ENCODE measurements at regions not wholly inside any gene's neighbourhood (a gene's known extent, or its start where the extent isn't known, plus 50 kb on each side); places are given as distances from the start of the nearest gene placed in this dataset.

DNA sequence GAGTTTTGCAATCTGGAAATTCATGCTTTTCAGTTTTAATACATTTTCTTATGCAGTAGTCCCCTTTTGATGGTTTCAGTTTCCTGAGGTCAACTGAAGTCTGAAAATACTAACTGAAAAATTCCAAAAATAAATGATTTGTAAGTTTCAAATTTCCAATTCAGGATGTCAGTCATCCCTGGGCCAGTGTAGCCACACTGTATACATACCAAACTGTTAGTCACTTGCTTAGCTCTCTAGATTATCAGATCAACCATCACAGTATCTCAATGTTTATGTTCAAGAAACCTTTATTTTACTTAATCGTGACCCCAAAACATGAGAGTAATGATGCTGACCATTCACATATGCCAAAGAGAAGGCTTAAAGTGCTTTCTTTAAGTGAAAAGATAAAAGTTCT is 715.5 kb downstream of the GBE1 start:
- no peak for DNase-seq
- no peak for ATAC-seq

DNA sequence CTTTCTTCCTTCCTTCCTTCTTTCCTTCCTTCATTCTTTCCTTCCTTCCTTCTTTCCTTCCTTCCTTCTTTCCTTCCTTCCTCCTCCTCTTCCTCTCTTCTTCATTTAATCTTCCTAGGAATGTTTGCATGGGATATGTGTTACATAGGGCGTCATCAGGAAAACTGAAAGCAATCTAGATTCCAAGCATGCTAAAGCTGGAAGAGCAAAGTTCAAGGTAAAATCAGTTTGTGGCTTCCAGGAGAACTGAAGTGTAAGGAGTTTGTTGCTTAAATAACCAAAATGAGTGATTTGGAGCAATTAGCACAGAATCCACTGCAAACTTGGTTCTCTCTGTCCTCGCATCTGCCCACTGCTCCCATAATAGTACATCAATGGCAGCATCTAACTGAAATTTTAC is 716.2 kb downstream of the GBE1 start:
- DNase-seq (no peak), ATAC-seq (no peak)

DNA sequence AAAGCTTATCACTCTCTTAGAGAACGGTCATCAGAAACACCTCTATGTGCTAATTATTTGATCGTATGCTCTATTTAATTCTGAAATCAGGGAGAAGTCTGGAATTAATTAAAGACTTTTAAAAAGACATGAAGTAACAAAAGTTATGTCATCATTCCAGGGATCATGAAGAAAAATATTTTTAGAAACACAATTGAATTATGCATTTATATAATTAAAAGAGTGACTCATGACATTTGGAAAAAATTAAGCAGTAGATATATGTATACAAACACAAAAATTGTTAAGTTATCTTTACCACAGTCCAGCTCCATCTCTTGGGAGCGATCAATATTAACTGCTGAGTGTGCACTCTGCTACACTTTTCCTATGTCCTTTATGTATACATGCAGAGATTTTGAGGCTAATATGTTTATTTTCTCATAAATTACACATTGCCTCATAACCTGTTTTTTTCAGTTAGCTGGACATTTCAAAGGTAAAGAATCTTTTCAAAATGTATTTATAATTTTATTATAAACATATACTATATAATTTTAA is 717.7 kb downstream of the GBE1 start:
- ATAC-seq (no peak), DNase-seq (no peak)

DNA sequence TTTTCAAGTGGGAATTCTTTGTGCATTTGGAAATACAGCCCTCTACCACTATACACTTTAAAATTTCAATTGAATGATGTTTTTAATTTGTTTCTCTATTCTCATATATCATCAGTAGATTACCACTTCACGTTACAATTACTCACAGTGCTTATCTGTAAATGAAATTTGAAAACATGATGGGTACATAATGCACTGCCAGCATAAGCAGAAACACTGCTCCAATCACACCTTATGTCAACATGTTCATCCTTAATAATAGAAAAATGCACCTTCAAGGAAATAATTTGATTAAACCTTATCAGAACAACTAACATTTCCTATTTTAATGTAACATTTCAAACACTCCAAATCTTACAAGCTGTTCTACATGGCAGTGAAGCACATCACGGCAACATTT is 718.4 kb downstream of the GBE1 start:
- ATAC-seq = no peak
- DNase-seq = no peak

DNA sequence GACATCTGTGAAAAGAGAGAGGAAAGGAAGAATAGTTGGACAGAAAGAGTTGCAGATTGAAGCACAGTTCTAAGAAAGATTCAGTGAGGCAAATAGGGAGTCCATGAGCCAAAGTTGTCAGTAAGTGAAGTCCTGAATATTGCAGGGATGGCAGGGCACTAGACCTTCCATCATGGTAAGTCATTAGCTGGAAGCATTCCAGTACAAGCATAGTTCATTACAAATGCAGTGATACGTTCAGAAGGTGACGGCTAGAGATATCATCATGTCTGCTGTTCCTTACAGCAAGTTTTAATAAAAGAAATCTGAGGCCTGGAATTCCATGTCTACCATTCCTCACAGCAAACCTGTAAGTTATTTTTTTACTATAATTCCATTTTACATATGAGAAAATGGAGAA is 720.1 kb downstream of the GBE1 start:
- ATAC-seq = no peak
- no peak for DNase-seq

DNA sequence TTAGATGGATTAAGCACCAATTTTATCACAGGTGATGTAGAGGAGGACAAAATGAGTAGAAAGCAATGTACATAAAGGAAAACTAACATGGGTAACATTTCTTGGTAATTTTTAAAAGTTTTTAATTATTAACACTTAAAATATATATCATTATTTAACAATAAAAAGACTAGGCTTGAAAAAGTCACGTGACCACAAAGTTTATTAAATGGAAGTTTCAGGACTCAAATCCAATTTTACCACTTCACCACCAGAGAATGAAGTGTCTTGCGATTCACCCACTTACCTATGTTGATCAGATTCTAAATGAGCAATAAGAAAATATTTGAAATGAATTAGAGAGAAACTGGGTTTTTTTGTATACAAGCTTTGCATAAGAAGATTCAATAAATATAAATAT is 721.3 kb downstream of the GBE1 start:
- DNase-seq = no peak
- no peak for ATAC-seq

DNA sequence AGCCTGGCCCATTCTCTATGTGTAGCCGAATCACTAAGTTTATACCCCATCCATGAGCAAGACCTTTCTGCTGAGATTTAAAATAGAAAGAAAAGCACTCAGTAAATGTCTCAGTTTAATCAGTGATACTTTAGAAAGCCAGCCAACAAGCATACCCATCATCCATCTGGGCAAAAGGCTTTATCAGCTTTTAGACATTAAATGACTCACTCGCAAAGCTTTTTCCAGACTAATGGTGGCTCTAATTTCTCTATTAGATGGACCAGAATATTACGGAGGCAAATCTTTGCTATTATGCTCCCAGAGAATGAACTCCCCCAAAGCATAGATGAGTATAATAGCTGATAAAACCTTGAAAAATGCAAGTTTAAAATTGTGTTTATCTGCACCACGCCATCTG is 727.8 kb downstream of the GBE1 start:
- ATAC-seq = no peak
- no peak for DNase-seq

DNA sequence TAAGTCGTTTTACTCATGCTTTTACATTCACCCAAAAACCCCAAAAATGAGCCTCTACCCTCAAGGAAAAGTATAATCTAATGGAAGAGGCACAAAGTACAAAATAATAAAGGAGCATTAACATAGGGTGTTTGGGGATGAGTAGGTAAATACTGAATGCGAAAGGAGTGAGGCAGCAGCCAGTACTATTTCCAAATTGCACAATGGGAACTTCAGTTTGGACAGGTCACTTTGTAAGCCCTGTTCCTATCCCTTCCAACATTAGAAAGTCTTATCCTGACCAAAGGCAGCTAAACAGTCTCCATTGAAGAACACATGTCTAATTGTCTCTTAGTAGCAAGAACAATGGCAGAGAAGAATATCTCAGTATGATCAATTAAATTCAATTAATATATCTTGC is 728.3 kb downstream of the GBE1 start:
- ATAC-seq (no peak), DNase-seq (no peak)

DNA sequence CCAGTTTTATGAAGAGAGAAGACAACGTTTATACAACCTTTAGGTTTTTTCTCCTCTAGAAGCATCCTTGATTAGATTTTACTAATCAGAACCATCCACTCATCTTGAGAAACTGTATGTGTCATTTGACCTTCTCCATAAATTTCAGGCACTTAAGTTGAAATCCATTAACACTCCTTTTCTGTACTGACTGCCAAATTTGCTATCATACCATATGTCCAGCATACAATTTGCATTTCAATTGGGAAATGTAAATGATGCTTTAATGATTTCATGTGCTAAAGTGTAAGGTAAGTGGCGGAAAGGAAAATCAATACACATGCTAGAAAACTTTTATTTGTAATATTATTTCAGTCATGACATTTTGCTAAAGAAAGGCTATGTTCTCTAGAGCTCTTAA is 731.6 kb downstream of the GBE1 start:
- DNase-seq (no peak), ATAC-seq (no peak)

DNA sequence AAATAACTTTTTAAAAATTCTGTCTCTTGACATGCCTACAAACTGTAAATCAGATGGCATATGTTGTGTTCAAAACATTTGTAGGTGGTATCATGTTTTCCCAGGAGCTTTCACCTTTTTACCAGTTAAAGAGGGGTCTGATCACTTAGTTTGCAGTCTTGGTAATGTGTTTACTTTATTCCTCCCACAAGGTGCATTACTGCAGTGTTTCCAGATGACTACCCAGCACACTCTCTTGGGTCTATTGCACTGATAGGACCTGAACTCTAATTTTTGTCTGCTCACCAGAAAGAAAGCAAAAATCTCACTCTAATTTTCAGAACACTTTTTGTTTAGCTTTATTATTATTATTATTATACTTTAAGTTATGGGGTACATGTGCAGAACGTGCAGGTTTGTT is 734.1 kb downstream of the GBE1 start:
- DNase-seq (no peak), ATAC-seq (no peak)

DNA sequence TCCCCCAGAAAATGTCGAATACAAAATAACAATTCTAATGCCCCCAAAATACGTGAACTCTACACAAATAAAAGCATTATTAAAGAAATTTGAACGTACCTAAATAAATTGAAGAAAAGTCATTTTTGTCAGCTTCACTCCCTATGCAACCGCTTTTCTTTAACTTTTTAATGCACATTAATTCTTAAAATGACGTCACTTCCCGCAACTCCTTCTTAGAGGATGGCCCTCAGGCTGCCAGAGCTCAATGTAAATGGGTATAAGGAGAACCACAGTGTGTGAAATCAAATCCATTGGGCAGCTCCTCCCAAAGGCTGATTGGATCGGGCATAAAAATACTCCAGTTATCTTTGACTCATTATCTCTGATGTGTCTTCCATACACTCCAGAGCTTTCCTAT is 736.9 kb downstream of the GBE1 start:
- ATAC-seq (no peak), DNase-seq (no peak)

DNA sequence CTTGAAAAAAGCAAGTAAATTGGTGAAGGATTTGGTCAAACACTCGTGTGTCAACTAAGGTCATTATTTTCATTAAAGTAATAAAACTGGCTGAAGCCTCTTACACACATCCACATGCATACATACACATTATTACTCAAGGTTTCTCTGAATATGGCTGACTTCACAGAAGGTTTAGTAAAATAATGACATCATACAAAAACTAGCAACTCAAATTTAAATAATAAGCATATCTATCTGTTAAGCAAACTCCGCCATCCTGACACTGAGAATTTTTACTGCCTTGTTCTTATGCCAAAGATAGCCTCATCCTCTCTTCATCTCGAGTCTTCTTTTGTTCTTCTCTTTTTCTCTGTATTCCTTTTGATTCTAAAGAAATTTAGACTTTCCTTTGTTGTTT is 739.1 kb downstream of the GBE1 start:
- DNase-seq (no peak), ATAC-seq (no peak)

DNA sequence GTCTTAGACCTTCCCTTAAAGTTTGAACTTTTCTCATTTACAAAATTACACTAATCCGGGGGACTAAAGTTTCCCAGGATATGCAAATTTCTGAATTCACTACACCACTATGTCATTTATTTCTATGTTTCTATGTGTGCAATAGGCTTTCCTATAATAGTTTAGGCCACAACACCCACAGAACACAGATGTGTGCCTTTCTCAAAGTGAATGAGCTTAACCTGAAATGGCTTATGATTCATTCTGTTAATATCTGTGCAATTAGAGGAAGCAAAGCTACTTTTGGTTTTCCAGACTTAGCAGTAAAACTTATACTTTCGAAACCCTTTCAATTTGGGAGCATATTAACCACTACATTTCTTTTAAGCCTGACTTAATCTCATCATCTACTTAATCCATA is 748.1 kb downstream of the GBE1 start:
- DNase-seq (no peak), ATAC-seq (no peak)

DNA sequence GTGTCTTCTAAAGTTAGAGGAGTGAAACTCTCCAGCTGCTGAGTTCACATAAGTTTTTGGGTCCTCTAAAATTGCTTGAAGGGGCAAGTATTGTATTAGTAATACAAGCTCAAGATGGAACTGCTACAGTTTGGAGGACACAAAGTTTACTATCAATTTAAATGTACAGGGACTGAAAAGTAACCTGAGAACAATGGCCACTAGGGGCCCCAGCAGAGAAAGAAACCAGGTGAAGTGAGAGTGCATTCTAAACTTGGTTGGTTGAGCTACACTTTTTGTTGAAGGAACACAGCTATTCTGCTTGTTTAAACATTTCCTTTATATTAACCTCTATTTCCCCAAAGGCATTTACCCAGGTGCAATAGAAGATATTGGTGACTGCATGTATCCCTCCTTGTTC is 755.5 kb downstream of the GBE1 start:
- DNase-seq (no peak), ATAC-seq (no peak)

DNA sequence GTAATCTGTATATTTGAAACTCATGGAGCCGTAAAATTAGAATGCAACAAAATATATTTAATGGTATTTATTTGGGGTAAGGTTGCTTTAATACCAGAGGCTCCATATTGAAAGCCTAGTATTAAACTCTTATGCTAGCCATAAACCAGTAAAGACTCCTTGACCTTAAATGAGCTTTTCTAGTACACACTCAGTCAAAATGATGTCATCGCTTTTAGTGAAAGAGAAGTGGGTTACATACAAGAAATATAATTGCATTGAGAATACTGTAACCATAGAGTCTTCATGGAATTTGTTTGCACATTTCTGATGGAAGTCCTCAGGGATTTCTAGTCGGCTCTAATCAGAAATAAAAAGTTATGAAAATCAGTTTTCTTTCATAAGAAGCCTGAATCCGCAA is 757.6 kb downstream of the GBE1 start:
- no peak for DNase-seq
- ATAC-seq = no peak

DNA sequence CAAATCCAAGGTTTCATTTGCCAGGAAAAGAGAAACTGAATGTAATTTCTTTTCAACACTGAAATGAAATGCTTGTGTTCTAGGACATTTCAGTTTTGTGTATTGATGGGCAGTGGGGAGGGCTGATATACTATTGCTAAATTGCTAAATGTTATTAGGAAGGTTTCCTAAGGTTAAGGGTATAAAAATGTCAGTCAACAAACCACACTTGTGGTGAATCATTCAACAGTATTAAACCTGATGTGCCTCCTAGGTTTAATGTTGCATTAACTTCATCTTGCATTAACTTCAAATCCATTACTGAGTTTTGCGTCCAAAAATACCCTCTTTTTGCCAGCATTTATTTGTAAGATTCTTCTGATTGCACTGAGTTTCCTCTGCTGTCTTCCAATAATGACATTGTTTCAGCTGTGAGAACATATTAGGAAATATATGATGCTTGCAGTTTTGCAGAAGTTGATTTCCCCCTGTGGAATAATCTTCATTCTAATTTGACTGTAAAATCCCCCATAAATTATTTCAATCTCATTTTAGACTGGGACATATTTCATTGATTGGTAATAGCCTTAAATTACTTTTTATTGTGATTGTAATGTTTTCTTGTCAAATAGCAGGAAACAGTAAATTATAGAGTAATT is 758.3 kb downstream of the GBE1 start:
- ATAC-seq (no peak), DNase-seq (no peak)

DNA sequence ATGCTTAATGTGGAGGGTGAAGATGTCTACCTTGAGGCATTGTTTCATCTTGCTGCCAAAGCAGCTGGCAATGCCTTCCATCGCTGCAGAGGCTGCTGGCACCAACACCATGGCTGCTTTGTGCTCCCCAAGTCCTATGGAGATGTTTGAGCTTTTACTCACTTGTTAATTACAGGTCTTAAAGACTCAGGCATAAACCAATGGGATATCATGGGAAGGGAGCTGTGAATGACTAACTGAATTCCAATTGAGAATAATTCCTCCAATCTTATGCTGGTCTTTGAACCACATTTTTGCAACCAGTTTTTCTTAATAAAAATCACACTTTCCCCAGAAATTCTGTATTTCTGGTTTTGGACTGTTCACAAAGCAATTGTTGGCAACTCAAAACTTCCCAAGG is 762.0 kb downstream of the GBE1 start:
- no peak for DNase-seq
- no peak for ATAC-seq

DNA sequence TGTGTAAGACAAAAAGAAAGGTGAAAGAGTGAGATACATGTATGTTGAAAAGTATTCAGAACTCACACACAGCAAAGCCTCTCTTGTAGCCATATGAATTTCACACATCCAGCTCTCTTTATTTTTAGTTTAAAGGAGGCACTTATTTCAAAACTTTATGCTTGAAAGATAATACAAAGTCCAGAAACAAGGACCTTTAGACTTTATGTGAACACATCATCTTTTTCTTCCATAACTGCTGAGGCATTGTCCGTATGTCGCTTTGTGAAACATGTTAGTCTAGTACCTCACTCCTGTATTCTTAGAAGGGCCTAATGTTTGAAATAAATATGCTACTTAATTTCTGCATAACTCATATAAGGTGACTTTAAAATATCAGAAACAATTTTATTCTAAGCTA is 763.4 kb downstream of the GBE1 start:
- DNase-seq (no peak), ATAC-seq (no peak)

DNA sequence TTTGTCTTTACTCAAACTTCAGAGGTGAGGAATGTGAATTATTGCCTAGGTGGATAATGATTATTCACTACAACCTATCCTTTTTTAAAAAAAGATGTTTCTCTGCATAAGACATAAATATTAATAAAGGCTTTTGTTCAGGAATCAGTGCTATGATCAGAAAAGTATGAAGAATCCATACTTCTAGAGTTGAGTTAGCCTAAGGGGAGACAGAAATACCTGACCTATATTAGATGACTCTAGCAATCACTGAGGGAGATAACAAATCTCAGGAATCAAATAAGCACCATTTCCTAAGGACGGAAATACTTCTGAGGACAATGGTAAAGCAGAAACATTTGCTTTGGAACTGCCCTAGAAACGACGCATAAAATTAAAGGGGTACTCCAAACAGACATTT is 763.8 kb downstream of the GBE1 start:
- no peak for ATAC-seq
- DNase-seq = no peak

DNA sequence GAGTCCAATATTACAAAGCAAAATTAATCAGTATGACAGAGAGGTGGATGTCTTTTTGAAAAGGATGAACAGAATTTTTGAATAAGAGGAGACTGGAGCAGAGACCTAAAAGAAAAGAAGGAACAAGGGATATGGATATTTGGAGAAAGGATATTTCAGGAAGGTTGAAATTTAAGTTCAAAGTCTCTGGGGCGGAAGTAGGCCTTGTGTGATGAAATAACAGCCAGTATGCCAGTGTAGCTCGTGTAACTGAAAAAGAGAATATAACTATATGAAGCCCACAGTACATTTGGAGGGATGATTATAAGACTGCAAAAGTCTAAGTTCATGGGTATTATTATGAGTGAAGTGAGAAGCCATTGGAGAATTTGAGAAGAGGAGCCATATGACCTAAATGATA is 766.7 kb downstream of the GBE1 start:
- no peak for DNase-seq
- no peak for ATAC-seq

DNA sequence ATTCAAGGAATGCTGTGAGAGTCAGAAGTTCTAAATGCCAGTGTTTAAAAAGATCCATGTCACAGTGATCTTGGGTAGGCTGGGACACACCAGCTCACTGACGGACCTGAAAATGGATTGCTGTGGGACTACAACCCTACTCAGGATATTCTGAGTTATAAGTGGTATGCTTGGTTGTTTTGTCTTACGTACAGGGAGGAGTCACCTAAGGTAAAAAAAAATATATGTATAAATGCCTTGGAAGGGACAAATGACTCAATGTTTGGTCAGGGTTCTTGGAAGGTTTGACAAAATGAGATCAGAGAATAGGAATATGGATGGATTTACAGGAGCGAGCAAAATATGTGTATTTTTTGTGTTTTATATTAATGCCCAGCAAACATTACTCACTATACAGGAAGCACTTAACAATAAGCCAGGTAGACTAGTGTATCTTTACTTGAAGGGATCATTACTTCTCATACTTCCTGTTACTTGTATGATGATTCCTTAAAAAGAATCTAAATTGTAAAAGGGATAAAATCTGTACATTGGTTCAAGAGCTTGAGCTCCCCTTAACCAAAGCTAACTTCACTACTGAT is 767.3 kb downstream of the GBE1 start:
- DNase-seq = no peak
- no peak for ATAC-seq

DNA sequence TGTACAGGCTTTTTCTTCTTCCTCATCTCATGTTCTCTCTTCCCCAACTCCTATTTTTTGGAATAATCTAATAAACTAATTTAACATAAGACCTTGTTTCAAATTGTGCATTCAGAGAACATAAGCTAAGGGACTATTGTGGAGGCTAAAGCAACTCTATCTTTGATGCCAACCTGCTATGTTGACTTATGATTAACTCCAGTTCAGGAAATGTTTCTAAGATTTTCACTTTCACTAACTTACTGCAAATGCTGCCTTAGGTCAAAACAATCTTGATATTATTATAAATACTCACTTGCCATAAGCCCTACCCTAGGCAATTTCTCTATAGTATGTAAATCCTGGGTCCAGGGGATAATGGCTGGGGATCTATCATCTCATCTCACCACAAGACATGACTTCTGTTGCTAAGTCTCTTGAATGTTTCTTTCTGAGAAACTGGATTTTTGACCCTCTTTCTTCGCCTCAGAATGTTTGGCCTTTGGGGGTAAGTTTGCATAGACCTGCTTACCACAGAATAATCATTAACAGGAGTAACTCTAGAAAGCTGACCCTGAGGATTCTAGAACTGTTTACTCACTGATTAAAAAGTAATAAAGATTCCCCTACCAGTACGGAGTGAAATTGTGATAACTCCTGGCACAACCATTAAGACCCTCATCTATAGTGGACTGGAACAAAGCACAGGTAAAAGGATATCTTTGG is 768.1 kb downstream of the GBE1 start:
- ATAC-seq (no peak), DNase-seq (no peak)

DNA sequence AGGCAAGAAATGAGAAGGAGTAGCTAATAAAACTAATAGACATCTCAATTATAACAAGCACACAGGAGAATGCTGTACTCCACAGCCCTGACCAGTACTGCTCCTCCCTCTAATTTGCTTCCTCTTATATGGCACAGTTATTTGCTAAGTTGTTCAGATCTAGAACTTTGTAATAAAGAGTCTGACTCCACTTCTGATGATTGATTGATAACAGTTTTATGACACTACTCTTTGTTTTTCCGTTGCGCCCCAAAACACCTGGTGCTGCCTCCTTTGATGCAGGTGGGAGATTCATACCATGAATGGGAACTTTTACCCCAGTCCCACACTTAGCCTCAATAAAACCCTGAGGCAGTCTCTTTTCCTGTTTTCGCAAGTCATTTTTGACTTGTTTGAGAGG is 777.7 kb downstream of the GBE1 start:
- DNase-seq = no peak
- no peak for ATAC-seq
